NT2/D1 (cell line): ENCODE measurements at regions not wholly inside any gene's neighbourhood (a gene's known extent, or its start where the extent isn't known, plus 50 kb on each side); places are given as distances from the start of the nearest gene placed in this dataset.
"Not testable (repeated sequence)": the region's sequence is repeated elsewhere in the genome, so short reads cannot be mapped to it uniquely, and the experiment has no call there.

Experiments
- DNase-seq: peaks from one replicate; pipeline ENCODE4 v3.0.0-alpha.2; 2011; ENCODE audit warnings: low read depth, low spot score
- H3K27me3 ChIP-seq: 2 replicates; pipeline ENCODE4 v1.6.0; 2011; ENCODE audit warnings: mild to moderate bottlenecking; ENCODE audit not compliant: insufficient read length, insufficient read depth
- H3K36me3 ChIP-seq: 2 replicates; pipeline ENCODE4 v1.6.1; 2011; ENCODE audit warnings: mild to moderate bottlenecking, low read length, mixed read lengths; ENCODE audit not compliant: insufficient read depth, insufficient read length
- H3K4me1 ChIP-seq: 2 replicates; pipeline ENCODE4 v1.5.1; 2011; ENCODE audit not compliant: insufficient read depth, insufficient read length
- H3K4me3 ChIP-seq: 2 replicates; pipeline ENCODE4 v1.5.1; 2011; ENCODE audit warnings: low read depth; ENCODE audit not compliant: insufficient read length
- H3K9ac ChIP-seq: 2 replicates; pipeline ENCODE4 v1.6.0; 2011; ENCODE audit warnings: low read depth; ENCODE audit not compliant: insufficient read length
- H3K9me3 ChIP-seq: 2 replicates; pipeline ENCODE4 v1.5.1; 2011; ENCODE audit warnings: mild to moderate bottlenecking, low read length; ENCODE audit not compliant: insufficient read depth
- SUZ12 ChIP-seq: IDR thresholded peaks from 2 replicates; pipeline ENCODE4 v1.6.1; 2011; ENCODE audit not compliant: insufficient read length, insufficient read depth; ENCODE audit errors: extremely low read depth
- YY1 ChIP-seq: IDR thresholded peaks from 2 replicates; pipeline ENCODE4 v1.6.1; 2011; ENCODE audit not compliant: insufficient read length, insufficient read depth
- ZNF274 ChIP-seq: IDR thresholded peaks from 2 replicates; pipeline ENCODE4 v1.6.1; 2011; ENCODE audit warnings: mild to moderate bottlenecking, low read depth, low read length

DNA sequence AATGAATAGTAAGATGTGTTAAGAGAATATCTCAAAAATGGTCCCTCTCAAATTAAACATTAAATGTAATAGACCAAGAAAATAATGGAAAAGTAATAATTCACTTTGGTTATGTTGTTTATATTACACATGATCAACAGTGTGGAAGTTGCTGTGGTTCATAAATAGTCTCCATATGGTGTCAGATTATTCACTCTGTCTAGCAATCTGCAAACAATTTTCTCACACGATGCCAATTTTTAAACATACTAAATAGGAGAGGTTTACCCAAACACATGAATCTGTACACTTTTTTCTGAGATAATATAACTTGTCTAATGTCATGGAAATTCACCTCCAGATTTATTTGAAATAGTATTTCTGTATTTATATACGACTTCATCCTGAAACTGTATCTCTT lies 217.4 kb upstream of the FBXL7 start:
- TF ChIP-seq ZNF274 (no peak), YY1 (no peak), SUZ12 (no peak)
- Histone ChIP-seq H3K9me3 (no peaks in the 10 kb centered on the region), H3K36me3 (no peaks in the 10 kb centered on the region), H3K4me3 (no peak overlapping the region), H3K9ac (no peak overlapping the region), H3K4me1 (no peaks in the 10 kb centered on the region), H3K27me3 (no peaks in the 10 kb centered on the region)
- no peak for DNase-seq

GRCh38 chr5:15271596-15271995 lies 228.4 kb upstream of the FBXL7 start:
- not testable (repeated sequence) for H3K4me1 ChIP-seq, H3K4me3 ChIP-seq, H3K9ac ChIP-seq, H3K36me3 ChIP-seq, DNase-seq, H3K9me3 ChIP-seq, H3K27me3 ChIP-seq

DNA sequence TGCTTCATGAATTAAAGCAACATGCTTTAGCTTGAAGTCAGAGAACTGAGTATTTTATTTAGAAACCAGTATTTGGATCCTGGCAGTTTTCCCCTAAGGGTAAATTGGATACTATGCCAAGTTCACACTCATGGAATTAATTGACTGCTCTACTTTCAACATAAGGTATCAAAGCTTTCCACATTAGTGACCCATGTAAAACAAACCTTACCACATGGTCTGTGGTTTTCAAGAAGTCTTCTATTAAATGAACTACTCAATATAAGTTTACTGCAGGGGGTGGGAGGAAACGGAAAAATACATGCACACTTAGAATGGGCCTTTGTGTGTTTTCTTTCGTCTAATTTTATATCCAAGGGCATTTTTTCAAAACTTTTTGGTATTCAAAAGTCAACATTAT lies 232.0 kb upstream of the FBXL7 start:
- H3K9ac ChIP-seq: no peak overlapping the region
- TF ChIP-seq SUZ12 (no peak), YY1 (no peak), ZNF274 (no peak)

GRCh38 chr5:15266841-15267240 lies 233.1 kb upstream of the FBXL7 start:
- DNase-seq: no peak
- TF ChIP-seq SUZ12: no peak
- no peak for TF ChIP-seq YY1
- no peak for TF ChIP-seq ZNF274
- 0 out of 2 replicates have a peak, but pooled peaks cover 4% of the 10 kb centered on the region for H3K9me3 ChIP-seq
- H3K27me3 ChIP-seq: no peaks in the 10 kb centered on the region
- no peaks in the 10 kb centered on the region for H3K36me3 ChIP-seq
- peaks cover 3% of the 10 kb centered on the region for H3K4me1 ChIP-seq
- no peak overlapping the region for H3K4me3 ChIP-seq
- no peak overlapping the region for H3K9ac ChIP-seq

More for the DNA sequence above, 232.0 kb upstream of the FBXL7 start:
- no peak for DNase-seq
- Histone ChIP-seq H3K4me3 (no peak overlapping the region), H3K36me3 (no peaks in the 10 kb centered on the region), H3K27me3 (no peaks in the 10 kb centered on the region), H3K9me3 (0 out of 2 replicates have a peak, but pooled peaks cover 4% of the 10 kb centered on the region), H3K4me1 (peaks cover 3% of the 10 kb centered on the region)

DNA sequence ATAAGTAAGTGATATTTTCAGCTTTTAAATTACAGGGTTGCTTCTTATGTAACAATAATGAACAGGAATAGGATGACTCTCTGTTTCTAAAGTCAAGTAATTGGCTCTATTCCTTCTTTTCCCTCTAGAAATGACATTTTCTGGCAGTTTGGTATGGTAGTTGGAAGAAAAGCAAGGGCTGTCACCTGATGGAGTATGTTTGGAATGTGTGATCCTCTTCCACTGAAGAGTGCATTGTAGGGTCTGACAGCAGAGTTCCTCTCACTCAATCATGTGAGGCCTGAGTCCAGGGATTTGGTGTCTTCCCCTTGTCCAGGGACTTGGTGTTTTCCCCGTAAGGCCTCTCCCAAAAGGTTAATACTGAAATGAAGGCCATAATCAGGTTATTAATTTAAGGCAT lies 233.8 kb upstream of the FBXL7 start:
- Histone ChIP-seq H3K9me3 (0 out of 2 replicates have a peak, but pooled peaks cover 4% of the 10 kb centered on the region), H3K27me3 (no peaks in the 10 kb centered on the region), H3K4me1 (peaks cover 3% of the 10 kb centered on the region), H3K36me3 (no peaks in the 10 kb centered on the region), H3K4me3 (no peak overlapping the region), H3K9ac (no peak overlapping the region)
- TF ChIP-seq SUZ12 (no peak), YY1 (no peak), ZNF274 (no peak)
- DNase-seq: no peak

DNA sequence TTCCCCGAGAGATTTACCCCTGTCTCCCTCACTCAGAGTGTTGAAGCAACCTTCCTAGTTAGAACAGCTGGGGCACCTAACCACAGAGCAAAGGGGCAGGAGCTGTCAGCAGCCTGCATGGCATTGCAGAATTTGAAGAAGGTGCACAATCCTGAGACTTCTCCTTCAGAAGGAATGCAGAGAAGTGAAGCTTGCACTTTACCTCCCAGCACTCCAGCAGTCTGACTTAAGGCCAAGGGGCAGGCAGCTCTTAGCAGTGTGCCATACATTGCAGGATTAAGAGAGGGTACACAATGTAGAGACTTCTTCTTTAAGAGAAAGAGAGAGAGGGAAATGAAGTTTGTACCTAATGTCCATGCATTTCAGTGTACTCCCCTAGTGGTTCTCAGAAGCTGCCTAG lies 236.0 kb upstream of the FBXL7 start:
- Histone ChIP-seq H3K27me3 (no peaks in the 10 kb centered on the region), H3K9ac (no peak overlapping the region), H3K4me3 (no peak overlapping the region), H3K4me1 (peaks cover 3% of the 10 kb centered on the region), H3K9me3 (0 out of 2 replicates have a peak, but pooled peaks cover 4% of the 10 kb centered on the region), H3K36me3 (no peaks in the 10 kb centered on the region)
- no peak for TF ChIP-seq SUZ12
- TF ChIP-seq ZNF274: no peak
- no peak for TF ChIP-seq YY1
- no peak for DNase-seq

- no peak overlapping the region for H3K9ac ChIP-seq
- H3K36me3 ChIP-seq: no peaks in the 10 kb centered on the region
- no peaks in the 10 kb centered on the region for H3K27me3 ChIP-seq
- no peak overlapping the region for H3K4me3 ChIP-seq
- DNase-seq: no peak
- H3K9me3 ChIP-seq: 0 out of 2 replicates have a peak, but pooled peaks cover 4% of the 10 kb centered on the region
- H3K4me1 ChIP-seq: peaks cover 3% of the 10 kb centered on the region
- no peak for TF ChIP-seq YY1
- no peak for TF ChIP-seq SUZ12
- TF ChIP-seq ZNF274: no peak
Observed at GRCh38 chr5:15263406-15263805, 236.6 kb upstream of the FBXL7 start.

DNA sequence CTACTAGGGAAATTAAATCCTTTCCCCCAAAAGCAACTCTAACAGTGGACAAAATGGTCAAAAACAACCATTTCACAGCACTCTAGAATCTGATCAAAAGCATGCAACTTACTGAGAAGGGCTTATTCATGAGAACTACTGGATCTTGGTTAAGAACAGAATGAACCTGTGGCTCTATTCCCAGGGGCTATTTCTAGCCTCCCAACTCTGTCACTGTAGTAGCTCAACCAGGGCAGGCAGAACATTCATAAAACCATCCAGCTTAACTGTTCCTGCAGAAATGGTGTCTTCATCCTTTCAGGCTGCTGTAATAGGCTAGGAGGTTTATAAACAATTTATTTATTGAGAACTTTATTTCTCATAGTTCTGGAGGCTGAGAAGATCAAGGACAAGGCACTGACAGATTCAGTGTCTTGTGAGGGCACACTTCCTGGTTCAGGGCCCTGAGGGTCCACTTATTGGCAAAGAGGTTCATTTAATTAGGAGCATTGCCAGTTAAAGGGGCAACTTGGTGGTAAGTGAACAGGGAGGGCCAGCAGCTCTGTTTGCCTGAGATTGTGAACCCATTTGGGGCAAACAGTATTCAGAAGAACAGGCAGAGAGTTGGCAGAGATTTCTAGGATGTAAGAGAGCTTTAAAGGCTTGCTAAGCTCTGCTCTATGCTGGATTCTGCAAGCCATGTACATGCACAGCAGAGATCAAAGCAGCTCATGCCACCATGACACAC lies 238.5 kb upstream of the FBXL7 start:
- peaks cover 3% of the 10 kb centered on the region for H3K4me1 ChIP-seq
- no peak for DNase-seq
- no peak overlapping the region for H3K4me3 ChIP-seq
- H3K9me3 ChIP-seq: no peaks in the 10 kb centered on the region
- H3K27me3 ChIP-seq: no peaks in the 10 kb centered on the region
- no peak overlapping the region for H3K9ac ChIP-seq
- TF ChIP-seq YY1 (no peak), ZNF274 (no peak), SUZ12 (no peak)
- no peaks in the 10 kb centered on the region for H3K36me3 ChIP-seq
